CD4-positive, alpha-beta T cell treated with Interleukin-4 for 4 hours (primary cell): ENCODE measurements at regions not wholly inside any gene's neighbourhood (a gene's known extent, or its start where the extent isn't known, plus 50 kb on each side); places are given as distances from the start of the nearest gene placed in this dataset.
"Not testable (repeated sequence)": the region's sequence is repeated elsewhere in the genome, so short reads cannot be mapped to it uniquely, and the experiment has no call there.

ENCODE experiments used
- DNase-seq: peaks from one replicate; pipeline ENCODE4 v3.0.0-alpha.2; 2020

GRCh38 chr4:114252499-114252898, 273.1 kb upstream of the ARSJ start:
- no peak for DNase-seq

DNA sequence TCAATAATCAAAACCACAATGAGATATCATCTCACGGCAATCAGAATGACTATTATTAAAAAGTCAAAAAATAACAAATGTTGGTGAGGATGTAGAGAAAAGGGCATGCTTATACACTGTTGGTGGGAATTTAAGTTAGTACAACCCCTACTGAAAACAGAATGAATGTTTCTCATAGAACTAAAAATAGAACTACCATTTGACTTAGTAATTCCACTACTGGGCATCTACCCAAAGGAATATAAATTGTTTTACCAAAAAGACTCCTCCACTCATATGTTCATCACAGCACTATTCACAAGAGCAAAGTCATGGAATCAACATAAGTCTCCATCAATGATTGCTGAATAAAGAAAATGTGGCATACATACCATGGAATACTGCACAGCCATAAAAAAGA, 278.1 kb upstream of the ARSJ start:
- DNase-seq = no peak

DNA sequence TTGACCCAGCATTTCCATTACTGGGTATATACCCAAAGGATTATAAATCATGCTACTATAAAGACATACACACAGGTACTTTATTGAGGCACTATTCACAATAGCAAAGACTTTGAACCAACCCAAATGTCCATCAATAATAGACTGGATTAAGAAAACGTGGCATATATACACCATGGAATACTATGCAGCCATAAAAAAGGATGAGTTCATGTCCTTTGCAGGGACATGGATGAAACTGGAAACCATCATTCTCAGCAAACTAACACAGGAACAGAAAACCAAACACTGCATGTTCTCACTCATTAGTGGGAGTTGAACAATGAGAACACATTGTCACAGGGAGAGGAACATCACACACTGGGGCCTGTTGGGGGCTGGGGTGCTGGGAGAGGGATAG, 283.0 kb upstream of the ARSJ start:
- DNase-seq = not testable (repeated sequence)

GRCh38 chr4:114263233-114263632, 283.8 kb upstream of the ARSJ start:
- DNase-seq = no peak

- DNase-seq = no peak
Observed at GRCh38 chr4:114264452-114264851, 285.0 kb upstream of the ARSJ start.

DNA sequence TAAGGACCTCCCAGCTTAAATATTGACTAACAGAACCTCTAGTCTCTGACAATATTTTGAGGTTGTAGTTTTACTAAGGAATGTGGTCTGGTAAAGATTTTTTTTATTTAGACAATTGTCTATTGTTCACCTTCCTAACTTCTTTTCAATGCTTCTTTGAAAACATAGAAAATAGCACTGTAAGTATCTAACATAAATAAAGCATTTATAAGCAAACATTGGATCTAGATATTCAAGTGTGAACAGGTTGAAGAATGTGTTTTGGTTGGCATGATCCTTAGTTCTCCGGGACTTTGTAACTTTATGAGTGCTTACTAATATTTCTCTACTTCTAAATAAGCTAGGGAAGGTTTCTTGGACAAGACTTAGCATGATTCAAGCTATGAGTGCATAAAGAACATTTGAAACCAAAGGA, 285.4 kb upstream of the ARSJ start:
- DNase-seq = no peak

DNA sequence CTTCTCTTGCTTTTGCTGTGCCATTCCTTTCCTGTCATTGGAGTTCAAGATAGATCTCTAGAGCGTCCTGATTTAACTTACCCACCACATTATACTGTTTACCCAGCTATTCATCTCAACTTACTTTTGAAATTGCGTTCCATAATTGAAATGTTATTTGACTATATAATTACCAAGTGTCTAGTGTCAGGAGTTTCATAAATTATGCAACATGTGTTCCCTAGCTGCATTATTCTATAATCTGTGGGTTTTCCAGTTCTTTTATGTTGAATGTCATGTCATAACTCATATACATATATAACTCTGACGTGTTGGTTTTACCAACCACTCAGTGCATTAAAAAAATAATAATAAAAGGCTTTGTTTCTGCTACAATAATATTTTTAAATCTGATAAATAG, 285.9 kb upstream of the ARSJ start:
- no peak for DNase-seq

- no peak for DNase-seq
Observed at GRCh38 chr4:114267976-114268375, 288.5 kb upstream of the ARSJ start.

GRCh38 chr4:114271031-114271430, 291.6 kb upstream of the ARSJ start:
- DNase-seq = no peak

DNA sequence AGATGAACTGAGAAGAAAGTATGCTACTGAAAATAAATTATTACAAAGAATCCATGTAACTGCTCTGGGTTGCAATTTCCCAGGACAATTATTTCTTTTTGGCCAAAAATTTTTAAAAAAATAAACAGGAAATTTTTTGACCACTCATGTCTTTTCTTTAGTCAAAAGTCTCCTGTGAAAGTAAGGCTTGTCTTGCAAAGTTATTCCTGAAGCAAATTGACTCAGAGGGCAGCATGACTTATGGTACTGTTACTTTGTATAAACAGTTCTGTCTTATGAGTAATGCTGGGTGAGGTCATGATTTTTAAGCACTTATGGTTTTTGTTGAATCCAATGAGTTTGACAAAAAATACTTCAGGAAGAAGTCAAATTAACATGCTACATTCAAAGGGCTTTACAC, 292.8 kb upstream of the ARSJ start:
- DNase-seq = no peak

GRCh38 chr4:114273238-114273637, 293.8 kb upstream of the ARSJ start:
- DNase-seq = no peak

GRCh38 chr4:114277690-114278089, 298.2 kb upstream of the ARSJ start:
- no peak for DNase-seq

GRCh38 chr4:114279066-114279465, 299.6 kb upstream of the ARSJ start:
- DNase-seq = no peak

- DNase-seq = no peak
Observed at GRCh38 chr4:114279711-114280110, 300.3 kb upstream of the ARSJ start.

DNA sequence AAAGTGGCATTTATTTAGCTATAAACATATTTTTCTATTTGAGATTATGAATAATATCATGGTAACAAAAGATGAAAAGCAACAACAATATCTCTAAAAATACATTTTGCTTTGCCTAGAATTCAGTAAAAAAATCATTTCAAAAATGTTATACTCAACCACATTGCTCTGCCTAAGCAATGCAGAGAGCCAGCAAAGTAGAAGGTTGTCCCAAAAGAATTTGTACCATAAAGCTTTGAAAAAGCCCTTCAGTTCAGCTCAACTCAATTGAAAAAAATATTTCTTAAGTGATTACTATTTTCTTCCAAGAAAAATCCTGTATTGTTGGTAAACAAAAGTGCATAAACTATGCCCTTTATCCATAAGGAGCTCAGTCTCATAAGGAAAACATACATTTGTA, 301.2 kb upstream of the ARSJ start:
- DNase-seq = no peak

DNA sequence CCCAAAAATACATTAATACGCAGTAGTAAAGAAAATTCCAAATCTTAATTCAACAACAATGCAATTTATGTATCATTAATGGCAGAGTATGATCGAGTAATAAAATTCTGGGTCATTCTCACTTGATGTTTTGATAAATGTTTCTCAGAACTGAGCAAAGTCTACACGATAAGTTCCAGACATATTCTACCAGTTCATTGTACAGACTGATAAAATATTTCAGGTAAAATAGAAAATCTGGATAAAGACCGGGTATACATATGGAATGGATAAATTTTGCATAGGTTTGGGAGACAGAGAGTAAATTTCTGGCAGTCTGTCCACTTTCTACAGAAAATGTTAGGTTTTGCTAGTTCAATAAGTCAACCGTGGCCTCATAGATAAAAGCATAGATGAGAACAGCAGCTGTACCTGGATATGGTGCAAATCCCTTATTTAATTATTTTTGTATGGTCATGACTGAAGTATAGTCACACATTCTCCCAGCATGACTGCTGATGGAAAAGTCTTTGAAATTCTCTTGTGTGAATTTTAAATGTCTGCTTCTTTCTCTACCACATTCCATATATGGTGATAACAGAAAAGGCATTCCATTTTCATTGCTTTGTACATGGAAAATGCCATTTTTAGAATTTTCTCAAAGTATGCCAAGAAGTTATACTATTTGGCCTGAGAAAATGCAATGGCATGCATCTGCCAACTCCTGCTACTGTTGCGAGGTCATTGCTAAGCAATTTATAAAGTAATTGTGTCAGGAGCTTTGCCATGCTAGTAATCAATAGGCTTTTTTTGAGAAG, 301.9 kb upstream of the ARSJ start:
- DNase-seq = no peak

GRCh38 chr4:114282937-114283336, 303.5 kb upstream of the ARSJ start:
- no peak for DNase-seq

GRCh38 chr4:114284629-114285028, 305.2 kb upstream of the ARSJ start:
- DNase-seq = no peak

DNA sequence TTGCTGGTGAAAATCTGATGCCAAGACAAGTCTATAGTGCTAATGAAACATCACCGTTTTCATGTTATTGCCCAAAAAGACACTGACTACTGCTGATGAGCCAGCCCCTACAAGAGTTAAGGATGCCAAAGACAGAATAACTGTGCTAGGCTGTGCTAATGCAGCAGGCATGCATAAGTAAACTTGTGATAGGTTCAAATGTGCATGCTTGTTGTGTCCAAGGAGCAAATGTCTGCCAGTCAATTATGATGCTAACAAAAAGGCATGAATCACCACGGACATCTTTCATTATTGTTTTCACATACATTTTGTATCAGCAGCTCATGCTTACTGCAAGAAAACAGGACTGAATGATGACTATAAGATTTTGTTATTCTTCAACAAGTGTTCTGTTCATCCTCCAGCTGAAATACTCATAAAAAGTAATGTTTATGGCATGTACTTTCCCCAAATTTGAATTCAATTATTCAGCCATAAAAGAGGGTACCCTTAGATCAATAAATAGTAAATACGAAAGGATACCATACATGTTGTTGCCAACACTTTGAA, 306.9 kb upstream of the ARSJ start:
- DNase-seq = no peak

- DNase-seq = no peak
Observed at GRCh38 chr4:114287079-114287696, 307.7 kb upstream of the ARSJ start.

- no peak for DNase-seq
Observed at GRCh38 chr4:114296126-114296525, 302.5 kb upstream of the UGT8 start.

DNA sequence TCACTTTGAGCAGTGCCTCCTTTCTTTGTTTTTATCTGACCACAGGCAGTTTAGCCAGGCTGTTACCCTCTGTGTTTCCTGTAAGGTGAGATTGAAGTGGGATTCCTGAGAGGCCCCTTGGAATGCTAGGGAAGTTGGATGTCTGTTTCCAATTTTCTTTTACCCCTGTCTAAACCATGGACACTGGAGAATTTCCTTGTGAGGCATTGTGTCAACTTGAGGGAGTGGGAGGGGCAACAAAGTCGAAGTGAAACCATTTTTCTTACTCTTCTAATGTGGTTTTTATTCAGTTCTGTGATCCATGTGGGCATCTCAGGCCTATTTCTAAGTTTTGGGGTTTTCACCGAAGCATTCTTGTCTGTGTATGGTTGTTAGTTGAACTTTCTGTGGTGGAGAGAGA, 296.1 kb upstream of the UGT8 start:
- no peak for DNase-seq

DNA sequence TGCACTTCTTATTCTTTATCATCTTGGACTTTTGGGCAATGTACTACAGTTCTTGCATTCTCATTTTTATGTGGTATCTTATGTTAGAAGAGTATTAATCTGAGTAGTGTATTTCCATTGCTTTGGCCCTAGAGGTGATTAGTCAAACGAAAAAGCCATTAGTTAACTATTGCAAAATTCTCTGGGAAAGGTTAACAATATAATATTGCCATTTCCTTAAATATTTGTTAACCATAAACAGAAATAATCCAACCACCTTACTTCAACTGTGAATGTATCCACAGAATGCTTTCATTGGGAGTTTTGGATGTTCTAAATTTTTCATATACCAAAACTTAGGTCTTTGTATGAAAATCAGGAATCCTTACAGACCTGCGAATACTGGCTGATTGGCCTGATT, 294.6 kb upstream of the UGT8 start:
- no peak for DNase-seq

DNA sequence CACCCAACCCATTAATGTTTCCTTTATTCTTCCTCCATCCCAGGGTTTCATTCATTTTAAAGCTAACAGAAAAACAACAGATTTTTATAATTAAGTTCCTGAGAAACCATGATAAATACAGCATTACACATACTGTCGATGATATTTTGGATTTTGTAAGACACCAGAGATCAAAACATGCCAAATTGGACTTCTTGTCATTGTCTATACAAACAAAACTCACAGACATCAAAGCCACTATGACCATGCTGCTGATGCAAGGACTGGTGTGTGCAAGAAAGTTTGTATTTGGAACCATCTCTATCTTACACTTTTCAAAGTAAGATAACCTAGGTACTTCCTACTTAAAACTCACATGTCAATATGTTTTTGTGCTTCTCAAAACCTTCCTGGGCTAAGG, 294.0 kb upstream of the UGT8 start:
- no peak for DNase-seq

GRCh38 chr4:114306946-114307345, 291.7 kb upstream of the UGT8 start:
- no peak for DNase-seq
